ENCODE measurements at regions not wholly inside any gene's neighbourhood (a gene's known extent, or its start where the extent isn't known, plus 50 kb on each side); places are given as distances from the start of the nearest gene placed in this dataset.

DNA sequence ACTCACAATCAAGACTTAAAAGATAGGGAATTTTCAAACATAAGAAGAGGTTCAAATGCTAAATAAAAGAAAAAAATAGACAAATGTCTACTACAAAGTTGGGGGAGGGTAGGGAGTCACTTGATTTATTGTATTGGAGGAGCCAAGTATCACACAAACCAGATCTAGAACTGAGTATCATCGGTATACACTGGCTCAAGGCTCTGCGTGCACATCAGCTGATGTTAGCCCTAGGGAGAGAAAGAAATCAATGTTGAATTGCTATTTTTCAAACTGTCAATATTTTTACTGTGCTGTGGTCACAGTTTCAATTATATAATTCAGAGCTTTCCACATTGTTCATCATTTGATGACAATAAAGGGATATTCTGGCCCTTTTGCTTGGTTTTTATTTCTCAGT, 54.9 kb upstream of the RXFP2 start:
- no peak for DNase-seq (ENCODE audit: low read depth)

DNA sequence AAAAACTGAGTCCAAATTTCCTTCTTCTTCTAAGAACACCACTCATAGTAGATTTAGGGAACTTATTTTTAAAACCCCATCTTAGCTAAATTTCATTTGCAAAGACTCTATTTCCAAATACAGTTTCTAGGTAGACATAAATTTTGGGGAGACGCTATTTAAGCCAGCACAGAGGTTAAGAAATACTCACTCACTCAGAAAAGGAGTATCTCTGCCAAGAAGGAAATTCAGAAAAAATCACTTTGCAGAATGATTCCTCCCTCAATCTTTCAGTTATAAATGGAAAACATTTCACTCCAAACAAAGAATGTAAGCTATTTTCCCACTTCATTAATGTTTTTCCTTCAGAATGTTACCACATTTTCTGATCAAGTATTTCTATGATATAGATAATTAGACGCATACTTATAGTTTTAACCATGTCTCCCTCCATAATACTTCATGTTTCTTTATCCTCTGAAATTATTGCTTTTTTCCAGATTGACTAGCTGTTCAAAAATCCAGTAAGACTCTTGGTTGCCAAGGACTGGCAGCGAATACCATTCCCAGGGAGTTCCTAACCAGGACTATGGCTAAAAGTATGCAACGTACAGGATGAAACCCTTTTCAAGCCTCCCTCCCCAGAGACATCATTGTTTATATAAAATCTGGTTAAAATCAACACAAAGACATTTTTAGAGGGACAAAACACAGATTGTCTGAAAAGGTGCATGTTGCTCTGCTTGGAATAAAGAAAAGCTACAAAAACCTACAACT, 52.5 kb upstream of the RXFP2 start:
- DNase-seq (ENCODE audit: low read depth), result no peak

Data from LHCN-M2 (cell line).